VCaP (cell line): ENCODE measurements at regions not wholly inside any gene's neighbourhood (a gene's known extent, or its start where the extent isn't known, plus 50 kb on each side); places are given as distances from the start of the nearest gene placed in this dataset.

Source experiments
- H3K27ac ChIP-seq: fragments of 450-650 bp; 2 replicates; pipeline ENCODE4 v1.5.1; 2017
- TF ChIP-seq, protein P1 (sequence below): fragments of 450-650 bp; conservative IDR thresholded peaks from 2 replicates; pipeline ENCODE4 v1.5.1; 2017; ENCODE audit warnings: mild to moderate bottlenecking, moderate library complexity

GRCh38 chr1:22347854-22348760 is 103.5 kb upstream of the ZBTB40 start:
- TF ChIP-seq, protein P1, sequence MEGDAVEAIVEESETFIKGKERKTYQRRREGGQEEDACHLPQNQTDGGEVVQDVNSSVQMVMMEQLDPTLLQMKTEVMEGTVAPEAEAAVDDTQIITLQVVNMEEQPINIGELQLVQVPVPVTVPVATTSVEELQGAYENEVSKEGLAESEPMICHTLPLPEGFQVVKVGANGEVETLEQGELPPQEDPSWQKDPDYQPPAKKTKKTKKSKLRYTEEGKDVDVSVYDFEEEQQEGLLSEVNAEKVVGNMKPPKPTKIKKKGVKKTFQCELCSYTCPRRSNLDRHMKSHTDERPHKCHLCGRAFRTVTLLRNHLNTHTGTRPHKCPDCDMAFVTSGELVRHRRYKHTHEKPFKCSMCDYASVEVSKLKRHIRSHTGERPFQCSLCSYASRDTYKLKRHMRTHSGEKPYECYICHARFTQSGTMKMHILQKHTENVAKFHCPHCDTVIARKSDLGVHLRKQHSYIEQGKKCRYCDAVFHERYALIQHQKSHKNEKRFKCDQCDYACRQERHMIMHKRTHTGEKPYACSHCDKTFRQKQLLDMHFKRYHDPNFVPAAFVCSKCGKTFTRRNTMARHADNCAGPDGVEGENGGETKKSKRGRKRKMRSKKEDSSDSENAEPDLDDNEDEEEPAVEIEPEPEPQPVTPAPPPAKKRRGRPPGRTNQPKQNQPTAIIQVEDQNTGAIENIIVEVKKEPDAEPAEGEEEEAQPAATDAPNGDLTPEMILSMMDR = no peak
- H3K27ac ChIP-seq = peak overlapping the region; percentile 73

DNA sequence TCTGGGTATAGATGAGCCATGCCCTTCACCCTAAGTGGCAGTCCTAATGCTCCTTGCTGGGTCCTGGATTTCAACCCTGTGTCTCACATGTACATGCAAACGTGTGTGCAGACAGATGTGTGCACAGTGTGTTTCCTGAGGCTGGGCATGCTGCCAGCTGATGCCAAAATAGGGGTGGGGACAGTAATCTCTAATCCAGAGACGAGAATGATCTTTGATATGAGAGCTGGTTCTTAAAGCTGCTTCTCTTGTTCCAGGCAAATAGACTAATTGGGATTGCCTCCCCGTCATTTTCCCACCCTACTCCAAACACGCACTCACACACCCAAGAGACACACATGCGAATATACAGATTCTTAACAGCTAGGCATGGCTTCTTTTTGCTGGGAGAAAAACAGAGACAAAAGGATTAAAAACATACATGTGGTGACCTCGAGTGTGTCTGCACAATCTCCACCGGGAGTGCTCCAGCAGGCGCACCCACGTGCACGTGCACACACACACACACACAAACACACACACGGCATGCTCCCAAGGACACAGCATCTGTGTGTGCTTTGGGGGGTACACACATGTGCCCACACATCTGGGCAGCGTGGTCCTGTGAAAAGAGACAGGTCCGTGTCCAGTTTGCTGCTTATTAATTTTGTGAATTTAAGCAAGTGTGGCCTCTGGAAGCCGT is 102.1 kb upstream of the ZBTB40 start:
- TF ChIP-seq, protein P1 = no peak
- H3K27ac ChIP-seq = peak overlapping the region; percentile 73

DNA sequence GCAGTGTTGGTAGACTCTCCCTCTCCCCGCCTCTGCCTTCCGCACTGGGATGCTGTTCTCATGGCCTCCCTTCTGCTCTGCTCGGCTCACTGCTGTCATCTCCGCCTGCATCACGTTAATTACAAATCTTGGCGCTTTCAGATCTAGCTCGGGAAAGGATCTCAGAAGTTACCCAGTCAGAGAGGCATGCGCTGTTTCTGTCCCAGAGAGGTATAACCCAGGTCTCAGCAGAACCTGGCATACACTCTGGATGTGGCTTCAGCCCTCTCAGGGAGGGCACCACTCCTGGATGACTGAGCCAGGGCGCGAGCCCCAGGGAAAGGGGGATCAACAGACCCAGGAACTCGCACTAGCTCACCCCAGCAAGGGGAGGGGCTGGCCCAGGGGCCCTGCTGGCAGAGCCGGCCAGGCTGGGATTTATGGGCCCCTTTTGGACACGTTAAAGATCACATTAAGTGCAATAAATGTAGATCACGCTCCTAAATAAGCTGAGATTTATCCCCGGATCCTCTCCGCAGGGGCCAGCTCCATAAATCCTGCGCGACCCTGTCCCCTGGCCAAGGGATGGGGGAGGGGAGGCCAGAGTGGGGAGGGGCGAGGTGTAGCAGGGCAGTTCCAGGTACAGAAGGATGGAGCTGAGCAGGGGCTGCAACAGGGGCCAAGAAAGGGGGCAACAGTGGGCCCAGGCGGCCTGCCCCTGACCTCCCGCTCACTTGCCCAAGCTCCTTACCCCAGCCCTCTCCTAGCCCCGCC is 101.3 kb upstream of the ZBTB40 start:
- H3K27ac ChIP-seq = peak overlapping the region; percentile 73
- TF ChIP-seq, protein P1 = no peak

- peak overlapping the region; percentile 73 for H3K27ac ChIP-seq
These were observed 100.5 kb upstream of the ZBTB40 start for GRCh38 chr1:22350924-22351767.

GRCh38 chr1:22351768-22352080 is 99.9 kb upstream of the ZBTB40 start:
- no peak overlapping the region for H3K27ac ChIP-seq
- TF ChIP-seq, protein P1 = no peak

More at GRCh38 chr1:22350924-22351767, 100.5 kb upstream of the ZBTB40 start:
- TF ChIP-seq, protein P1 = no peak

DNA sequence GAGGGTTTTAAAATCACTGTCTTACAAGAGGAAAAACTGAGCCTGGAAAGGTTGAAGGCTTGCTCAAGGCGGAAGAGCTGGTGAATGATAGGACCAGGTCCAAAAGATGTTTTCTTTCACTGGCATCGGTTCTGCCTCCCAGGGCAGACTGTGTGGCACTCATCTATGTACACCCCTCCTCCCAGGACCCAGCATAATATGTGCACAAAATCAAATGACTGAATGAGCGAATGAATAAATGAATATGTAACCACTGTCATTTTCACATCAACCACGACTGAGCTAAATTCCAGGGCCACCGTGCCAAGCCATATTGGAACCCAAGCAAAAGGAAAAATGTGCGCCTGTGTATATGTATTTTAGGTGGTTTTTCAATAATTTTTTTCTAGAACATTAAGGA is 99.3 kb upstream of the ZBTB40 start:
- TF ChIP-seq, protein P1 = no peak
- no peak overlapping the region for H3K27ac ChIP-seq
